HL-60 (cell line): ENCODE measurements at regions not wholly inside any gene's neighbourhood (a gene's known extent, or its start where the extent isn't known, plus 50 kb on each side); places are given as distances from the start of the nearest gene placed in this dataset.
"Not testable (repeated sequence)": the region's sequence is repeated elsewhere in the genome, so short reads cannot be mapped to it uniquely, and the experiment has no call there.

Experiments used
- POLR2AphosphoS5 ChIP-seq: IDR thresholded peaks from 2 replicates; pipeline ENCODE4 v1.6.1; 2012; ENCODE audit warnings: low read depth
- SPI1 ChIP-seq: IDR thresholded peaks from 2 replicates; pipeline ENCODE4 v1.6.1; 2012; ENCODE audit warnings: low read depth, mild to moderate bottlenecking, borderline replicate concordance
- TF ChIP-seq, protein P1 (sequence below): IDR thresholded peaks from one replicate; pipeline ENCODE4 v1.5.1; 2011; ENCODE audit warnings: low read length, control low read depth, inconsistent platforms; ENCODE audit not compliant: insufficient read depth

DNA sequence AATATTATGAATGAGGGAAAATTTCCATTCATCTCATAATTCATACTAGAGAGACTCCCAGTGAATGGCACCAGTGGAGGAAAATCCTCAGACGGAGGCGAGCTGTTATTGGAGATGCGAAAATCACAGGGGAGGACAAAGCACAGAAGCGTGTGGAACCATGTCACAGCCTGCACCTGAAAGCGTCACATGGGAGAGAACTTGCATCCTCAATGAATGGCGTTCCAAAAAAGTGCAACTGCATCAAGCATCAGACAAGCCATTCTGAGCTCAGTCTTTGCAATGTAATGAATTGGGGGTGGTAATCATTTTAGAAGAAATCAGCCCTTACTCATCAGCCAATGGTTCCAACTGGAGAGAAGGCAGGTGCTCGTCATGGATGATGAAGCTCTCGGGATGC is 235.0 kb upstream of the NUPR2 start:
- TF ChIP-seq, protein P1, sequence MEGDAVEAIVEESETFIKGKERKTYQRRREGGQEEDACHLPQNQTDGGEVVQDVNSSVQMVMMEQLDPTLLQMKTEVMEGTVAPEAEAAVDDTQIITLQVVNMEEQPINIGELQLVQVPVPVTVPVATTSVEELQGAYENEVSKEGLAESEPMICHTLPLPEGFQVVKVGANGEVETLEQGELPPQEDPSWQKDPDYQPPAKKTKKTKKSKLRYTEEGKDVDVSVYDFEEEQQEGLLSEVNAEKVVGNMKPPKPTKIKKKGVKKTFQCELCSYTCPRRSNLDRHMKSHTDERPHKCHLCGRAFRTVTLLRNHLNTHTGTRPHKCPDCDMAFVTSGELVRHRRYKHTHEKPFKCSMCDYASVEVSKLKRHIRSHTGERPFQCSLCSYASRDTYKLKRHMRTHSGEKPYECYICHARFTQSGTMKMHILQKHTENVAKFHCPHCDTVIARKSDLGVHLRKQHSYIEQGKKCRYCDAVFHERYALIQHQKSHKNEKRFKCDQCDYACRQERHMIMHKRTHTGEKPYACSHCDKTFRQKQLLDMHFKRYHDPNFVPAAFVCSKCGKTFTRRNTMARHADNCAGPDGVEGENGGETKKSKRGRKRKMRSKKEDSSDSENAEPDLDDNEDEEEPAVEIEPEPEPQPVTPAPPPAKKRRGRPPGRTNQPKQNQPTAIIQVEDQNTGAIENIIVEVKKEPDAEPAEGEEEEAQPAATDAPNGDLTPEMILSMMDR: not testable (repeated sequence)
- not testable (repeated sequence) for TF ChIP-seq SPI1, POLR2AphosphoS5
